Ovary (tissue), 3 donors: ENCODE measurements at regions not wholly inside any gene's neighbourhood (a gene's known extent, or its start where the extent isn't known, plus 50 kb on each side); places are given as distances from the start of the nearest gene placed in this dataset.

ENCODE experiments used
- POLR2A ChIP-seq: fragments of 450-650 bp; IDR thresholded peaks from one replicate; pipeline ENCODE4 v1.6.1; 2017; ENCODE audit warnings: antibody characterized with exemption, mild to moderate bottlenecking, moderate library complexity
- TF ChIP-seq, protein P1 (sequence below), 3 donors: fragments of 450-650 bp in 2 of 3; fragments of 200-600 bp in 1 of 3; IDR thresholded peaks; one replicate each; pipeline versions ENCODE4 v1.5.1 to v1.8.0; 2016 to 2022; ENCODE audit warnings: antibody characterized with exemption in 3 of 3, mild to moderate bottlenecking in 1 of 3
- donor health status: DM: no; HTN: no; CAD: no.

DNA sequence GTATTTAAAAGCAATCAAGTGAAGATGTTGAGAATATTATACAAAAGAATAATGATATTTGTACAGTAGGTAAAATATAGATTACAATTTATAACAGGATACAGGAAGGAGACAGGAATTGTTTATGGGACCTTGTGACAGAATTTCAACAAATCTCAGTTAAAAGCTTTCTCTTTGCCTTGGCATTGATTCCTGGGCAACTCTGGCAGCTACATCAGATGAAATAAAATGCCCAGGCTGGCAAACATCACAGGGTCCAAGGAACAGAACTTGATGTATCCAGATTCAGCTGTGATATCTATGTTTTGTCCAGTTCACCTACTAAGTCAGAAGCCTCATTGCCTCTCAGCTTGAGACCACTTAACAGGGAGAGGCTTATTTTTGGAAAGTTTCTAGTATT is 473.1 kb downstream of the MCTP2 start:
- no peak for TF ChIP-seq POLR2A
- TF ChIP-seq, protein P1, sequence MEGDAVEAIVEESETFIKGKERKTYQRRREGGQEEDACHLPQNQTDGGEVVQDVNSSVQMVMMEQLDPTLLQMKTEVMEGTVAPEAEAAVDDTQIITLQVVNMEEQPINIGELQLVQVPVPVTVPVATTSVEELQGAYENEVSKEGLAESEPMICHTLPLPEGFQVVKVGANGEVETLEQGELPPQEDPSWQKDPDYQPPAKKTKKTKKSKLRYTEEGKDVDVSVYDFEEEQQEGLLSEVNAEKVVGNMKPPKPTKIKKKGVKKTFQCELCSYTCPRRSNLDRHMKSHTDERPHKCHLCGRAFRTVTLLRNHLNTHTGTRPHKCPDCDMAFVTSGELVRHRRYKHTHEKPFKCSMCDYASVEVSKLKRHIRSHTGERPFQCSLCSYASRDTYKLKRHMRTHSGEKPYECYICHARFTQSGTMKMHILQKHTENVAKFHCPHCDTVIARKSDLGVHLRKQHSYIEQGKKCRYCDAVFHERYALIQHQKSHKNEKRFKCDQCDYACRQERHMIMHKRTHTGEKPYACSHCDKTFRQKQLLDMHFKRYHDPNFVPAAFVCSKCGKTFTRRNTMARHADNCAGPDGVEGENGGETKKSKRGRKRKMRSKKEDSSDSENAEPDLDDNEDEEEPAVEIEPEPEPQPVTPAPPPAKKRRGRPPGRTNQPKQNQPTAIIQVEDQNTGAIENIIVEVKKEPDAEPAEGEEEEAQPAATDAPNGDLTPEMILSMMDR (IDR thresholded peaks at IDR 0.05) = no peak
